Neural progenitor cell (in vitro differentiated cells): ENCODE measurements at regions not wholly inside any gene's neighbourhood (a gene's known extent, or its start where the extent isn't known, plus 50 kb on each side); places are given as distances from the start of the nearest gene placed in this dataset.
A peak's percentile ranks its signal among the peaks of the same experiment; 100 is the strongest.

ENCODE experiments used
- DNase-seq: peaks from one replicate; pipeline ENCODE4 v3.0.0-alpha.2; 2016; ENCODE audit warnings: low spot score
- H2AFZ ChIP-seq: fragments of 200-600 bp; sonication (generic); replicated peaks from 2 replicates; pipeline ENCODE4 v1.6.1; 2016; ENCODE audit warnings: antibody characterized with exemption
- H3F3A ChIP-seq: fragments of 200-600 bp; sonication (generic); 2 replicates; pipeline ENCODE4 v1.6.1; 2016; ENCODE audit warnings: antibody characterized with exemption, low read depth
- H3K27ac ChIP-seq: fragments of 200-600 bp; sonication (generic); 2 replicates; pipeline ENCODE4 v1.5.1; 2016; ENCODE audit warnings: mild to moderate bottlenecking
- H3K27me3 ChIP-seq: fragments of 200-600 bp; sonication (generic); 2 replicates; pipeline ENCODE4 v1.6.1; 2016; ENCODE audit warnings: mild to moderate bottlenecking, moderate library complexity
- H3K36me3 ChIP-seq: fragments of 200-600 bp; sonication (generic); 2 replicates; pipeline ENCODE4 v1.5.1; 2016
- H3K4me1 ChIP-seq: fragments of 200-600 bp; sonication (generic); 2 replicates; pipeline ENCODE4 v1.6.1; 2016; ENCODE audit warnings: mixed run types
- H3K4me2 ChIP-seq: fragments of 200-600 bp; sonication (generic); 2 replicates; pipeline ENCODE4 v1.6.1; 2016
- H3K4me3 ChIP-seq: fragments of 200-600 bp; sonication (generic); 2 replicates; pipeline ENCODE4 v1.5.1; 2016
- H3K79me2 ChIP-seq: fragments of 200-600 bp; sonication (generic); 2 replicates; pipeline ENCODE4 v1.6.1; 2016; ENCODE audit warnings: low read depth
- H3K9ac ChIP-seq: fragments of 200-600 bp; sonication (generic); 2 replicates; pipeline ENCODE4 v1.6.1; 2016
- H3K9me3 ChIP-seq: fragments of 200-600 bp; sonication (generic); 2 replicates; pipeline ENCODE4 v1.5.1; 2016; ENCODE audit warnings: low read depth
- H4K20me1 ChIP-seq: fragments of 200-600 bp; sonication (generic); 2 replicates; pipeline ENCODE4 v1.6.1; 2016; ENCODE audit warnings: low read depth
- H3K27ac Mint-ChIP-seq: 3 replicates; pipeline ENCODE4 v1.8.0; 2021; ENCODE audit warnings: mixed read lengths
- H3K27me3 Mint-ChIP-seq: 2 replicates; pipeline ENCODE4 v1.8.0; 2022; ENCODE audit warnings: low read depth, mild to moderate bottlenecking, inconsistent platforms, moderate library complexity, mixed read lengths; ENCODE audit not compliant: insufficient read depth
- H3K36me3 Mint-ChIP-seq: 3 replicates; pipeline ENCODE4 v1.8.0; 2021; ENCODE audit warnings: mixed read lengths
- H3K4me1 Mint-ChIP-seq: 3 replicates; pipeline ENCODE4 v1.8.0; 2021; ENCODE audit warnings: mixed read lengths
- H3K4me3 Mint-ChIP-seq: 3 replicates; pipeline ENCODE4 v1.8.0; 2021; ENCODE audit warnings: mild to moderate bottlenecking, moderate library complexity, mixed read lengths
- H3K9me3 Mint-ChIP-seq: 3 replicates; pipeline ENCODE4 v1.8.0; 2020; ENCODE audit warnings: mixed read lengths
- CTCF ChIP-seq: fragments of 200-600 bp; sonication (generic); IDR thresholded peaks from 2 replicates; pipeline ENCODE4 v1.5.1; 2017; ENCODE audit warnings: antibody characterized with exemption, mild to moderate bottlenecking
- EZH2 ChIP-seq: fragments of 200-600 bp; sonication (generic); IDR thresholded peaks from 2 replicates; pipeline ENCODE4 v1.6.1; 2017; ENCODE audit warnings: antibody characterized with exemption, mild to moderate bottlenecking, moderate library complexity
- EZH2phosphoT487 ChIP-seq: fragments of 200-600 bp; sonication (generic); IDR thresholded peaks from 2 replicates; pipeline ENCODE4 v1.6.1; 2017; ENCODE audit warnings: antibody characterized with exemption

GRCh38 chr11:20277014-20277413 is 86.5 kb upstream of the HTATIP2 start:
- Histone ChIP-seq H4K20me1 (no peaks in the 10 kb centered on the region), H3K9ac (no peak overlapping the region), H2AFZ (no peak overlapping the region), H3K27me3 (no peaks in the 10 kb centered on the region), H3K79me2 (no peaks in the 10 kb centered on the region), H3K4me1 (peaks cover 76% of the 10 kb centered on the region), H3F3A (peaks cover 73% of the 10 kb centered on the region), H3K27ac (peak overlapping the region; percentile 10), H3K36me3 (no peaks in the 10 kb centered on the region), H3K4me3 (no peak overlapping the region), H3K4me2 (peak overlapping the region; percentile 66), H3K9me3 (no peaks in the 10 kb centered on the region)
- no peak for TF ChIP-seq EZH2
- no peaks in the 10 kb centered on the region for H3K36me3 Mint-ChIP-seq
- peaks cover 4% of the 10 kb centered on the region for H3K9me3 Mint-ChIP-seq
- peaks cover 64% of the 10 kb centered on the region for H3K4me1 Mint-ChIP-seq
- H3K27ac Mint-ChIP-seq = no peak overlapping the region
- peak; percentile 68 for DNase-seq
- H3K27me3 Mint-ChIP-seq = peaks cover 47% of the 10 kb centered on the region
- H3K4me3 Mint-ChIP-seq = no peak overlapping the region

GRCh38 chr11:20275987-20276965 is 87.2 kb upstream of the HTATIP2 start:
- Histone ChIP-seq H3K27me3 (no peaks in the 10 kb centered on the region), H3K36me3 (no peaks in the 10 kb centered on the region), H3K79me2 (no peaks in the 10 kb centered on the region), H4K20me1 (no peaks in the 10 kb centered on the region), H2AFZ (no peak overlapping the region), H3K9ac (no peak overlapping the region), H3K27ac (peak overlapping the region; percentile 10), H3K4me1 (peaks cover 83% of the 10 kb centered on the region), H3K9me3 (no peaks in the 10 kb centered on the region), H3K4me2 (peak overlapping the region; percentile 66), H3F3A (peaks cover 79% of the 10 kb centered on the region), H3K4me3 (no peak overlapping the region)
- TF ChIP-seq EZH2 (no peak), CTCF (peak; percentile 26)
- peaks cover 50% of the 10 kb centered on the region for H3K27me3 Mint-ChIP-seq
- peak overlapping the region; percentile 3 for H3K4me3 Mint-ChIP-seq
- peak; percentile 75 for DNase-seq
- H3K9me3 Mint-ChIP-seq = peaks cover 4% of the 10 kb centered on the region
- peaks cover 64% of the 10 kb centered on the region for H3K4me1 Mint-ChIP-seq
- H3K27ac Mint-ChIP-seq = peak overlapping the region; percentile 40
- no peaks in the 10 kb centered on the region for H3K36me3 Mint-ChIP-seq

- Mint-ChIP-seq H3K27me3 (peaks cover 53% of the 10 kb centered on the region), H3K4me1 (peaks cover 60% of the 10 kb centered on the region), H3K4me3 (peak overlapping the region; percentile 60), H3K9me3 (peaks cover 14% of the 10 kb centered on the region), H3K27ac (peak overlapping the region; percentile 73), H3K36me3 (peaks cover 5% of the 10 kb centered on the region)
- H3K4me1 ChIP-seq = peaks cover 90% of the 10 kb centered on the region
- H2AFZ ChIP-seq = no peak overlapping the region
- H3F3A ChIP-seq = peaks cover 79% of the 10 kb centered on the region
- peak overlapping the region; percentile 16 for H3K4me3 ChIP-seq
- H3K9ac ChIP-seq = no peak overlapping the region
- H3K4me2 ChIP-seq = peak overlapping the region; percentile 66
- peak overlapping the region; percentile 94 for H3K27ac ChIP-seq
- no peaks in the 10 kb centered on the region for H3K27me3 ChIP-seq
- DNase-seq = peak; percentile 90
- H4K20me1 ChIP-seq = no peaks in the 10 kb centered on the region
- no peaks in the 10 kb centered on the region for H3K9me3 ChIP-seq
- no peaks in the 10 kb centered on the region for H3K79me2 ChIP-seq
- no peaks in the 10 kb centered on the region for H3K36me3 ChIP-seq
- TF ChIP-seq EZH2phosphoT487 = no peak
- peak; percentile 39 for TF ChIP-seq EZH2
These were observed 89.5 kb upstream of the HTATIP2 start for GRCh38 chr11:20274031-20274430.

- Histone ChIP-seq H4K20me1 (no peaks in the 10 kb centered on the region), H3K36me3 (peaks cover 2% of the 10 kb centered on the region), H3K79me2 (no peaks in the 10 kb centered on the region), H3K9ac (no peak overlapping the region), H3K4me3 (no peak overlapping the region), H3F3A (no peaks in the 10 kb centered on the region), H3K27me3 (no peaks in the 10 kb centered on the region), H3K4me2 (no peak overlapping the region), H3K9me3 (no peaks in the 10 kb centered on the region), H3K27ac (no peak overlapping the region), H2AFZ (no peak overlapping the region), H3K4me1 (peaks cover 15% of the 10 kb centered on the region)
- Mint-ChIP-seq H3K4me3 (no peak overlapping the region), H3K9me3 (peaks cover 8% of the 10 kb centered on the region), H3K27me3 (peaks cover 29% of the 10 kb centered on the region), H3K4me1 (peaks cover 25% of the 10 kb centered on the region), H3K36me3 (no peaks in the 10 kb centered on the region), H3K27ac (no peak overlapping the region)
- TF ChIP-seq CTCF (no peak), EZH2phosphoT487 (no peak), EZH2 (no peak)
- DNase-seq = no peak
These were observed 101.3 kb upstream of the DBX1 start for GRCh38 chr11:20261526-20261925.
